T-cell (primary cell): ENCODE measurements at regions not wholly inside any gene's neighbourhood (a gene's known extent, or its start where the extent isn't known, plus 50 kb on each side); places are given as distances from the start of the nearest gene placed in this dataset.

Experiments used
- ATAC-seq, 4 experiments: fragments of 200-7000 bp in 3 of 4; fragments of 150-1000 bp in 1 of 4; cut with Tn5 transposase; replicated peaks in 1 of 4; 1 replicate in 3 of 4; 2 replicates in 1 of 4; pipeline ENCODE4 v1.10.0; 2021; ENCODE audit warnings: moderate library complexity in 3 of 4, mild to moderate bottlenecking in 2 of 4, moderate number of reproducible peaks in 1 of 4
- CTCF ChIA-PET, 2 donors: fragments of 300-600 bp; sonication (Branson Sonifier 250); formaldehyde crosslinking; loops; one replicate each; lab custom pipeline; 2022; ENCODE audit warnings: antibody characterized with exemption in 2 of 2; lab: Charles Lee
- POLR2A ChIA-PET, 2 donors: fragments of 300-600 bp; sonication (Branson Sonifier 250); formaldehyde crosslinking; loops; one replicate each; lab custom pipeline; 2022; ENCODE audit warnings: antibody characterized with exemption in 2 of 2; lab: Charles Lee
- DNase-seq, 35 experiments: peaks; one replicate each; pipeline versions ENCODE4 v3.0.0 to v3.0.0-alpha.2; 2013 to 2023
- H3K27ac ChIP-seq: one replicate; pipeline ENCODE4 v1.5.1; 2013; ENCODE audit warnings: low read length
- H3K27me3 ChIP-seq, 2 experiments: replicated peaks in 1 of 2; 1 replicate in 1 of 2; 2 replicates in 1 of 2; pipeline versions ENCODE4 v1.6.1 to v1.7.0; 2013; ENCODE audit warnings: low read length in 1 of 2, mixed read lengths in 1 of 2; ENCODE audit not compliant: control insufficient read depth in 2 of 2, insufficient read depth in 2 of 2; ENCODE audit errors: extremely low read depth in 1 of 2
- H3K36me3 ChIP-seq, 2 donors: 1 replicate in 1 of 2; 2 replicates in 1 of 2; pipeline versions ENCODE4 v1.6.1 to v1.7.0; 2013; ENCODE audit warnings: low read length in 1 of 2; ENCODE audit not compliant: control insufficient read depth in 2 of 2, insufficient read depth in 1 of 2; ENCODE audit errors: extremely low read depth in 1 of 2
- H3K4me1 ChIP-seq, 2 experiments: 1 replicate in 1 of 2; 2 replicates in 1 of 2; pipeline versions ENCODE4 v1.6.1 to v1.7.0; 2013; ENCODE audit warnings: low read length in 2 of 2, mixed read lengths in 1 of 2; ENCODE audit not compliant: insufficient read depth in 2 of 2, control insufficient read depth in 1 of 2; ENCODE audit errors: extremely low read depth in 1 of 2
- H3K4me3 ChIP-seq, 2 donors: 1 replicate in 1 of 2; 2 replicates in 1 of 2; pipeline versions ENCODE4 v1.5.1 to v1.7.0; 2013; ENCODE audit warnings: mild to moderate bottlenecking in 2 of 2, low read length in 1 of 2, moderate library complexity in 1 of 2; ENCODE audit not compliant: control insufficient read depth in 1 of 2; ENCODE audit errors: extremely low read depth in 1 of 2
- H3K9me3 ChIP-seq: 2 replicates; pipeline ENCODE4 v1.7.0; 2013
- H3K27ac Mint-ChIP-seq, 2 donors: one replicate each; pipeline ENCODE4 v1.8.0; 2020 to 2021; ENCODE audit warnings: mild to moderate bottlenecking in 2 of 2, mixed read lengths in 2 of 2
- H3K27me3 Mint-ChIP-seq, 2 donors: one replicate each; pipeline ENCODE4 v1.8.0; 2021 to 2022; ENCODE audit warnings: mixed read lengths in 2 of 2
- H3K36me3 Mint-ChIP-seq: one replicate; pipeline ENCODE4 v1.8.0; 2021; ENCODE audit warnings: mixed read lengths
- H3K4me1 Mint-ChIP-seq, 3 donors: one replicate each; pipeline ENCODE4 v1.8.0; 2020 to 2022; ENCODE audit warnings: mixed read lengths in 3 of 3, mild to moderate bottlenecking in 1 of 3
- H3K4me3 Mint-ChIP-seq, 3 donors: one replicate each; pipeline ENCODE4 v1.8.0; 2020 to 2022; ENCODE audit warnings: mild to moderate bottlenecking in 3 of 3, mixed read lengths in 3 of 3, moderate library complexity in 3 of 3
- H3K9me3 Mint-ChIP-seq, 3 donors: one replicate each; pipeline ENCODE4 v1.8.0; 2020 to 2022; ENCODE audit warnings: mixed read lengths in 3 of 3
- WGBS: methylation state at CpG from one replicate; pipeline ENCODE4 v1.1.5; 2013; ENCODE audit warnings: missing lambda C conversion rate; ENCODE audit not compliant: insufficient coverage; 5-methylcytosine and 5-hydroxymethylcytosine counted together

GRCh38 chr21:29246614-29247013 is 52.1 kb upstream of the BACH1 start:
- CTCF ChIA-PET, result no interaction called here
- DNase-seq, result no peak

DNA sequence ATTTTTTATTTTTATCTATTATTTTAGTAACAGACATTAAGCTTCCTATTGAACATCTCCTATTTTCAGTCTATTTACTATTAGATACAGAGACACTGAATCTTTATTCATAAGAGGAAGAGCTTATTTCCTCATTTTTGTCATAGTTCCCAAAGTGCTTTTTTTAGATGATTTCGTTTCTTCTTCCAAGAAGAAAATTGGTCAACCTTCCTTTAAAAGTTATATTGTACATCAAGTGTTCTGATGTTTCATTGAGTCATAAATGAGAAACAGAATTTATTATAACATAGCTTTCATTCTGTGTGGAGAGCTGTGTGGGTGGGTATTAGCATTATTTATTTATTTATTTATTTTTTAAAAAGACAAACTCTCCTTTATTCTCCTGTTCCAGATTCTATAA is 50.6 kb upstream of the BACH1 start:
- no peak for ATAC-seq
- H3K27ac ChIP-seq, result no peak overlapping the region
- ChIA-PET CTCF (interaction anchor here in 1 of 2 donors (0.6 kb wide), 1 partner anchor 137 kb away, joined by 3 read pairs; no protein-coding TSS in a partner anchor), POLR2A (no interaction called here)
- no CpG with 5 or more reads among the region's 1 CpG for WGBS
- no peaks in the 10 kb centered on the region for H3K27me3 ChIP-seq
- peaks cover 4% of the 10 kb centered on the region for H3K36me3 Mint-ChIP-seq
- peaks cover 3 to 5% of the 10 kb centered on the region in 2 donors for H3K27me3 Mint-ChIP-seq
- H3K4me3 Mint-ChIP-seq, result no peak overlapping the region
- H3K36me3 ChIP-seq, result no peaks in the 10 kb centered on the region
- no peak for DNase-seq
- H3K27ac Mint-ChIP-seq, result no peak overlapping the region
- H3K4me1 Mint-ChIP-seq, result no peaks in the 10 kb centered on the region
- no peaks in the 10 kb centered on the region for H3K4me1 ChIP-seq
- peaks cover 0 to 11% (median 3%) of the 10 kb centered on the region in 3 donors for H3K9me3 Mint-ChIP-seq
- H3K9me3 ChIP-seq, result no peaks in the 10 kb centered on the region
- no peak overlapping the region for H3K4me3 ChIP-seq

More at GRCh38 chr21:29246614-29247013, 52.1 kb upstream of the BACH1 start:
- POLR2A ChIA-PET, result no interaction called here
- Mint-ChIP-seq H3K27ac (no peak overlapping the region), H3K4me1 (no peaks in the 10 kb centered on the region), H3K36me3 (no peaks in the 10 kb centered on the region), H3K9me3 (peaks cover 0 to 3% (median 0%) of the 10 kb centered on the region in 3 donors), H3K4me3 (no peak overlapping the region), H3K27me3 (peaks cover 3 to 5% of the 10 kb centered on the region in 2 donors)
- H3K36me3 ChIP-seq, result no peaks in the 10 kb centered on the region
- no peak for ATAC-seq
- WGBS, result 100% methylated on average over 2 of the region's 2 CpGs
- H3K4me1 ChIP-seq, result no peaks in the 10 kb centered on the region
- H3K27me3 ChIP-seq, result no peaks in the 10 kb centered on the region
- H3K4me3 ChIP-seq, result no peak overlapping the region
- H3K27ac ChIP-seq, result no peak overlapping the region
- H3K9me3 ChIP-seq, result no peaks in the 10 kb centered on the region
